T-helper 22 cell (primary cell): ENCODE measurements at regions not wholly inside any gene's neighbourhood (a gene's known extent, or its start where the extent isn't known, plus 50 kb on each side); places are given as distances from the start of the nearest gene placed in this dataset.
"Not testable (repeated sequence)": the region's sequence is repeated elsewhere in the genome, so short reads cannot be mapped to it uniquely, and the experiment has no call there.

Experiments used
- DNase-seq: peaks from one replicate; pipeline ENCODE4 v3.0.0-alpha.2; 2020; ENCODE audit warnings: low read depth

DNA sequence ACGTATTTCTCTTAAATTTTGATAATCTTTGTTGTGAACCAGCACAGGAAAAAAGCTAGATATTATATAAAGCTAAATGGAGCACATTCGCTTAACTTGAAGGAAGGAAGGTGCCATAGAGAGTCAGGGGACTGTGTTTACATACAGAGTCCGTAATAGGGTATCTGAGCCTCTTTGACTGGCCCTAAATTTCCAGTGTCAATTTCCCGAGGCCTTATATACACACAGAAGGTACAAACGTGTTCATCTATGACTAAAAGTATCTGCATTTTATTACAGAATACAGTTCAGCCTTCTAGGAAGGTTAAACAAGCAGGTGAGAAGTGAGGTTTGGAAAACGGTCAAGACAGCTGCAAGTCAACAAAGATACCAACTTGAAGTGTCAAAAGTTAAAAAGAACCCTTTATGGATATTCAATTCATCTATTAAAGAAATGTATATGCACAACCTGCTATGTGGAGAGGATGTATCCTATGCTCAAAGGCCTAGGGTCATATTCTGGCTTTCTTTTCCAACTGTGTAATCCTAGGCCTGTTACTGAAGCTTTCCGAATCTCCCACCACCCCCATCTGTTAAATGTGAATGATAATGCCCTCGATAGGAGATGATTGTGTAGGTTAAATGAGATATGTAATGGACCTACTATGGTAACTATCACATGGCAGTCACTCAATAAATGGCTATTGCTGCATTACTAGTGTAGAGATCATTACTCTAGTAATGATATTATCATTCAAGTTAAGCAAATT, 263.7 kb upstream of the MAF start:
- no peak for DNase-seq

DNA sequence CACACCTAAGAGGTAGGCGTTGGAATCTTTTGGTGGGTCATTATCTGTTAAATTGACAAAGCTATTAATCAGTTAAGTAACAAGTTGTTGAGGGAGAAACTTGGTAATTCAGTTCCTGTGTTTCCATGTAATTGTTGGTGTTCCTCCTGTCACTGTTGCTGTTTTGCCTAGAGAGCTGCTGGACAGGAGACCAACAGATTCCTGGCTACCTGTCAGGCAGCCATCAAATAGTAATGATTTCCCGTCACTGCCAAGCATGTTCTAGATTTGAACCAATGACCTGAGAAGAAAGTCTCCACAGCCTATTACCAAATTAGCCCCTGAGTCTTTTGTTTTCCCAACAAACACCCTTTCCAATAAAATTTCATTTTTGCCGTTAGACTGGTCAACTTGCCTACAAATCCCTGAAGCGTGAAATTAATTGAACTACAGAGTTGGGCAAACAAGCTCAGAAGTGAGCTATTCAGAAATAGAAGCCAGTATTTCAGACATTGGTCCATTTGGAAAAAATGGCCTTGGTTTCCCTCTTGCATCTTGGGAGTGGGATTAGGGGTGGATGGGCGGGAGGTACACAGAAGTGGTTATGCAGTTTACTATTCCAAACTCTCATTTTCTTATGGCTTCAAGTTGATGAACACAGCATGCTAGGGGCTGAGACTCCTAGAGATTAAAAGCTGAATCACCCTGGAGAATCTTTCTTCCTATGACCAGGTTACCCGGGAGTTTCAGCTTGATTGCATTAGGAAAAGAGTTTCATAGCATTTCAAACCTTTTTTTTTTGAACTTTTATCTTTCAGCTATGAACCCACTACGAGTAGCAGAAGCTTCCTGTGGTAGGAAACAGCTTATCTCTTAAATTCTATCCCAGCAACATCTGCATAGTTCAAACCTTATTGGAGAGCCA, 262.8 kb upstream of the MAF start:
- no peak for DNase-seq

DNA sequence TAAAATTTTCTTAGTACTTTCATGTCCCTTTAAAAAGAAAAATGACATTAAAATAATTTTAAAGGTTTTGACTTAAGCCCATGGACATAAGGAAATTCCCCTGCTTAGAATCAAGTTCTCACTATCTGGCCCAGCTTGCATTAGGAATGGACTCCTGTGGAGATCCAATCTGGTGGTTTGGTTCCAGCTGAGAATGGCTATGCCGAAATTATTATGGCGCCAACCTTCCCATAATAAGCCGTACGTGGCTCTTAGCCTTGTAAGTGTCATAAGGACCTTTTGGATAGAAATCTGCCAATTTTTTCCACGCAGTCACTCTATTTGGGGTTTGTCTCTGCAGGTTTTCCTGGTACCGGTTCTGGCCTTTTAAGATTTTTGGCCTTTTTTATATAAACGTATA, 262.1 kb upstream of the MAF start:
- DNase-seq: no peak

DNA sequence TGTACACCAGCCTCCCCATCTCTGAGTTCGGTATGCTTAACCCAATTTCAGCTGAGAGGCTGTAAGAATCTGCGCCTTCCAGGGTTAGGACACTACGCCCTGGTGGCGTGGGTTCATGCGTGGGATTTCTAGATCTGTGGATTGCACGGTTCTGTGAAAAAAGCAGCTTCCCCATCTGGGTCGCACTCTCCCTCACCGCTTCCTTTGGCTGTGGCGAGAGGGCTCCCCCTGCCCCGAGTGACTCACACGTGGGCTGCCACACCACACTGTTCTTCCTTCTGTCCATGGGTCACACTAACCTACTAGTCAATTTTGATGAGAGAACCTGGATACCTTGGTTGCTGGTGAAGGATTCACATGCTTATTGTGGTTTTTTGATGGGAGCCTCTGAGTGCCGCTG, 256.0 kb upstream of the MAF start:
- no peak for DNase-seq

DNA sequence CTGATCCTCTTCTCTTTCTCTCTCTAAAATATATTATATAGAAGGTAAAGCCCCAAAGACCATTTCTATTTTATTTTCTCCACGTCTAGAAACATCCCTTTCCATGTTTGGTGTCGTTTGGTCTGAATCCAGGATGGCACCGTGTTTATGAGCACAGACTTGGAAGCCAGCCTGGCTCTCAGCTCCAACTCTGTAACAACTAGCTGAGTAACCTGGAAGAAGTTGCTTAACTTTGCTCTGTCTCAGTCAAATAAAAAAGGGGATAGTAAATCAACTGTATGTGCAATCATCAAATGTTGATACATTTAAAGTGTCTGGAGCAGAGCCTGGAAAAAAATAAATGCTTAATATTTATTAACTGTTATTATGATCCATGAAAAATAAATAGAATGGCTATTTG, 249.8 kb upstream of the MAF start:
- DNase-seq: no peak

DNA sequence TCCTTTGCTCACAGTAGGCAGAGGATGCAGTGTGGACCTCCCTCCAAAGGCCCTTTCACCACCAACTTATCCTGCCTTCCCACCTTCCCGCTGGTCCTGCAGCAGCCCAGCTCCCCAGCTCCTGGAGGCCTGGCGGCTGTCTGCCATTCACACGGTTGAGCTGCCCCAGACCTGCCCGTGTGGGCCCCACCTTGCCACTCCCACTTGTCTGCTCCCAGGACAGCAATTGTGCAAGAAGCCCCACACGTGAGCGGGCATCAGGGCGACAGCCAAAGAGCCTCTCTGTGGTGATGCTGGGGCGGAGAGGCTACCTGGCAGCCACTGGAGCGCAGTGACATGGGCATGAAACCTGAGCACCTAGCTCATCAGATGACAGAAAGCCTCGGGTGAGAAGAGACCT, 248.6 kb upstream of the MAF start:
- DNase-seq: no peak

DNA sequence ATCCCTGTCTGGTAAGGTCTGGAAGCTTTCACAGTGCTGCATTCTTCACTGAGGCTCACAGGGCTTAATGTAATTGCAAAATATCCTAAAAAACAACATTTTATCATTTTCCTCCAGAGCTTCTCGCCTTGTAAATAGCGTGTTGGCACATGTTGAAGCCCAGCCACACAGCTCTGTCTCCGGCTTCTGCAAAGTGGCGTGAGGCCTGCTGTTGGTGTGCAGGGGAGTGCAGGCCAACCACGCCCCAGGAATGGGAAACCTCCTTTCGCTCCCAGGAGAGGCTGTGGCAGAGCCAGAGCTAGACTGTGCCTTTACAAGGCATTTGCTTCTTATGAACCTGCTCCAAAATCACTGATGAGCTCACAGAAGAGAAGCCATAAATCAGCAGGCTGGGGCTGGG, 248.2 kb upstream of the MAF start:
- no peak for DNase-seq

DNA sequence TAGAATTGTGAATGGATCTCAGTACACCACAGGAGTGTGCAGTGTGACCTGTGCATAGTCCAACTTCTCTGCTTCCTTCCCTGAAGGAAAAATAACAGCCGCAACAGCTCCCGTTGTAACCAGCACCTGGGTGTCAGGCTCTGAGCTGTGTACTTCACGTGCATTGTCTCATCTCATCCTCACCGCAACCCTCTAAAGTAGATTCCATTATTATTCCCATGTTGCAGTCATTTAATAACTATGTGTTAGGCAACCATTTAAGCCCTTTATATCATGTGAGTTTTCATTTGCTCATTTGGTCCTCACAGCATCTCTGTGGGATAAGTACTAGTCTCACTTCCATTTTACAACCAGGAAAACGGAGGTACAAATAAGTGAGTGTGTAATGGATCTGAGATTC, 247.0 kb upstream of the MAF start:
- DNase-seq: no peak

DNA sequence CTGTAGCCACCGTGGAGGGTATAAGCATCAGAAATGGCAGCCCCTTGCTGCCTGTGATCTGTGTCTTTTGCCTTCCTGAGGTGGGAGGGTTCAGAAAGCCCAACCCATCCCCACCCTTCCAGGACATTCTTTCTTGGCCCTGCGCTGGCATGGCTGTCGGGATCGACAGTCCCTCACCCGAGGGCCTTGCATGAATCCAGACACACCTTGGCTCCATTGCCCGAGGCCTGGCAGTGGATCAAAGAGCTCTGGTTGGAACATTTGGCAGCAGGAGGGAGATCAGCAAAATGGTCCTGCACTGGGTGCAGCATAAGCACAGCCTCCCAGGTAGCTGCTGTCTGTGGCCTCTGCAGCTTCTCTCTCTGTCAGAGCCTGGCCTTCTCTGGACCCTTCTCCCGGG, 246.6 kb upstream of the MAF start:
- DNase-seq: no peak

DNA sequence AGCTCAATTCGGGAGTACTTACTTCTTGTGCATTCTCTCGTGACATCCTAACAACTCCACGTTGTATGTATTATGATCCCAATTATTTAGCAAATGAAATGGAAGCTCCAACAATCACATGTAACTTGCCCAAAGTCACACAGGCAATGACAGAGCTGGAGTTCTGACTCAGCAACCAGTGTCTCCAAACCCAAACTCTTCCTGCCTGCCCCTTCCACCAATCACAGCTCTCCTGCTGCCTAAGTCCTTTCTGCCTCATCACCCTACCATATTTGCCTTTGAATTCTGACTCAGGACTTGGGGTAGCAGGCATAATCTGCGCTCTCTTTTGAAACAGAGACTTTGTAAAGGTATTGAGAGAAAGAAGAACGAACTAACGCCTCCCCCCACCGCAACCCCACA, 245.2 kb upstream of the MAF start:
- no peak for DNase-seq

DNA sequence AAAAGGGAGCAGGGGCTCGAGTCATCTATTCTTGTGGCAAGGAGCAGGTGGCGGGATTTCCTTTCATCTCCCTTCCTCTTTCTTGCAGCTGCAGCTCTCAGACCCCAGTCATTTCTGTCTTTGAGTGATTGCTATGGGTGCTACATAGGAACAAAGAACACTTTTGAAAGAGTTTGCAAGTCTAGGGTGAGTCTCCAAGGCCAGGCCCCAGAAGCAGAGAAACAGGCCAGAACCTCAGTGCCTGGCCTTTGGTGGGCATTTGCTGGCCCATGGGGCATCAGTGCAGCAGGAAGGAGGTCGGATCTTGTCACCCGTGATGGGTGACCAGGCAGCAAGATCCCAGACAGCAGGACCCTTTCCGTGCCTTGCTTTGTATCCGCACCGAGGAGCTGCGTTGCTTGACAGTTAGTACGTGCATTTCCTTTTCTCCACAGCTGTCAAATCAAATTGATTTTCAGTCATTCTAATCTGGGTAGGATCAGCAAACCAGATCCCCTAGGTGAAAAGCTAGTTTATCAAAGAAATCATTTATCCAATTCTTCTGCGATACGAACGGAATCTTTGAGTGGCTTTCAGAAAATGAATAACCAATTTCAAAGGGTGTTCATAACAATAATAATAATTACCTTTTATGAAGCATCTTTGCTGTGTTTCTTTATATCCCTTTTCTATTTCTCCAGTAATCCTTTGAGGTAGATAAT, 244.6 kb upstream of the MAF start:
- no peak for DNase-seq

DNA sequence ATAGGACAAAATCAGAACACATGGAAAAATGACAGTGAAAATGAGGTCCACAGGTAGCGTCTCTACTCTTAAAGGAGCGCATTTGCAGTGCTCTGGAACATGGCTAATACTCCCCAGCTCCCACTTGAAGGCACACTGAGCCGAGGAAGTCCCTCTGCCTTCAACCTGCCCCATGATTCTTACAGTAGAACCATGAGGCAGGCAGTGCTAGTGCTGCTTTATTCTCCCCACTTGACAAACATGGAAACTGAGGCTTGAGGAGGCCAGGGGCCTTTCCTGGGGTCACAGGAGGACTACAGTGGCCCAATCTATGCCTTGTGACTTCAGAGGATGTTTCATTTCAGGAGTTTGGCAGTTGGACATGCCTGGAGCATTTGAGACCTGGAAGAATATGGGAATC, 244.1 kb upstream of the MAF start:
- DNase-seq: no peak

DNA sequence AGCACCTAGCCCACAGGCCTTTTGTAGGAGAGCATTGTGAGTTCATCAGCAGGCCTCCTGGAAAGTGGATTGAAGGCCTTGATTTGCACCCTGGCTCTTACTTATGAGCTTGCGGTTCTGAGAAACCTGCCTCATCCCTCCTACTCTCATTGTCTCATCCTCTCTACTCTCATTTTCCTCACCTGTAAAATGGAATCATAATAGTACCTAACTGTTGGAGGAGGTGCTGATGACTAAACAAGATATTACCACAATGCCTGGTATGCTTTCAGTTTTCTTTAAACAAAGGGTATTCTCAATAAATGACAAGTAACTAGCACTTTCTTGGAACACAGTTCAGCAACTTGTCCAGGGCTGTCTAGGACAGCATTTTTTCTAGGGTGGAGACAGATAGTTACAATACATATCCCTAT, 243.1 kb upstream of the MAF start:
- DNase-seq: no peak

DNA sequence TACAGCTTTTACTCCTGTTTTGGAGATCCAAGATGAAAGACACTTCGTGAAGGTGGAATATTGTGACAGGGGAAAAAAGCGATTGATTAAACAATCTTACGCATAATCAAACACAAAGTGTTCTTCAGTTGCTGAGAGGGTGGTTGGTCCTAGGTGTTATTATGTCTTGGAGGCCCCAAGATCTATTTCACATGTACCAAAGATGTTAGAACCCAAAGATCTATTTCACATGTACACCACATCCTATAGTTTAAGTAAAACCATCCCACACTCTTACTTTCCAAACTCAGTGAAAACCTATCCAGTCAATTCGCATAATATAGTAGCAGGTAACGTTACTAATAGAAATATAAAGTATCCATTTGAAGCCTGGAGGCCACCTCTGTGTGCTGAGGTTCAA, 242.6 kb upstream of the MAF start:
- no peak for DNase-seq

DNA sequence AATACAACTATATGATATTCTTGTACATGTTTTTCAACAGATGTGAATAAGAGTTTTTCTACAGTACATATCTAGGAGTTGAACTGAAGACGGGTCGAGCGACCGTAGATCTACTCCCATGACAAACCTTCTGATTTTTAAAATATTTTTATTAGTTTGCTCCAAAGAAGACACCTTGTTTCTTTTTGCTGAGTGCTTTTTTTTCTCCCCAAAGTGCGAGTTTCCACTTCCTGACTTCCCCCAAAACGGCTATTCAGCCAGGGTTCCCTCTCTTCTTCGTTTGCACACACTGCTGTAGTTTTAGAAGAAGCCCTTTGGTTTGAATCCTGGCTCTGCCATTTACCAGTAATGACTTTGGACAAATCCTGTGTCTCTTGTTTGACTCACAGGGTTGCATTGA, 241.7 kb upstream of the MAF start:
- DNase-seq: no peak

DNA sequence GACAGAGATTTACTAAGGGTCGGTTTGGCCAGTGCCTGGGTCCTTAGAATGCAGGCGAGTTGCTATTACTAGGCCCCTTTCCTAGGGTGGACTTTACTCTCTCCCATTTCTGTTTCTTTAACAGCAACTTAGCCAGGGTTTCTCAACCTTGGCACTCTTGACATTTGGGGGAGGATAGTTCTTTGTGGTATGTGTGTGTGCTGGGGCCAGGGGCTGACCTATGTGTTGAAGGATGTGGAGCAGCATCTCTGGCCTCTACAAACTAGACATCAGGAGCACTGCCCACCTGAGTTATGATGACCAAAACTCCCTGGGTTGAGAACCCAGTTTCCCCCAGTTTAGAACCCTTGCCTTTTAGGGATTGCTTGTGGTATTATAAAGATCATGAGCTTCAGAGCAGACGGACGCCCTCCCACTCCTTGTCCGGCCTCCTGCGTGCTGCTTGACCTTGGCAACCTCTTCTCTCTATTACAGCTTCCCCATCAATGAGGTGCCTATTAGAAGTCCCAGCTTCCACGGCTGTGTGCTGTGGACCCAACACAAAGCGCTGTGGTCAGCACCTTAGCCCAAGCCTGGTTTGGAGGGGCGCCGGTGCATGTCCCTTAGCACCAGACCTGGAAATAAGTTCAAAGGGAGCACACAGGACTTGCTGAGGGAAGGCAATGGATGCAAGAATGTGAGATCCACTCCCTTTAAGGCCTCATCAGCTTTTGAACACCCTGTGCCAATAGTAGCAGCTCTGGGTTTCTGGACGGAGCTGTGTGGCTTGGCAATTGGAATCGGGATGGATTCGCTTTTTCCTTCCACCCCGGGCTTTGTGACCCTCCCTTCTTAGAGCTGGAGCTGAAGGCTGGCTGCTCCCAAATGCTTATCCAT, 239.2 kb upstream of the MAF start:
- DNase-seq: no peak

DNA sequence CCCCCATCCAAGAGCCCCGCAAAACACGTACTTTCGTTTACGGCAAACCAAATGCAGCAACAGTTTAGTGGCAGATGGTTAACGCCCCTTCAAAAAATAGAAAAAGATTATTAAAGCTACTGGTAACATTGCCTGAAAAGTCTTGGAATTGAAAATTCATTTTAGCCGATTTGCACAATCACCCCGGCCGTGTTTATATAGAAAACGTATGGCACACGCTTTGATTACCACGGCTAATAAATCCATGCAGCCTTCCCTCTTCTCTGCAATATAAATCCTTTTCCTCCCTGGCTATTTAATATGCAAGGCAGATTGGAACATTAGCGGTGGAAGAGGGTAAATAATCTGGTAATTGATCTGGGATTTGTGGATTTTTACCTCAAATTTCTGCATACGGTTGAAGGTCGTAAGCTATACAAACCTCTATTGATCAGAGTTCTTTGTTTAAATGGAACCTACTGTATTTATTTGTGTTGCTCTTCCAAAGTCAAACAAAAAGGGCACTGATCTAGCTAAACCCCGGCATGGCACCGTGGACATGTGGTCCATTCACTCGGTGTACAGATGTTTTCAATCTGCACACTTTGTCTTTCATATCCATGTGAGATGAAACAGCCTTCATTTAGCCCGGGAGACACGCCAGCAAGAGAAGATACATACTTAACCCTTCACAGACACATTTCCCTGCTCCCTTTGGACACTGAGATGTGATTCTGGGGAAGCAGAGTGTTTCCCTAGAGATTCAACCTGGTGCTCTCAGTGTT, 238.1 kb upstream of the MAF start:
- DNase-seq: no peak

DNA sequence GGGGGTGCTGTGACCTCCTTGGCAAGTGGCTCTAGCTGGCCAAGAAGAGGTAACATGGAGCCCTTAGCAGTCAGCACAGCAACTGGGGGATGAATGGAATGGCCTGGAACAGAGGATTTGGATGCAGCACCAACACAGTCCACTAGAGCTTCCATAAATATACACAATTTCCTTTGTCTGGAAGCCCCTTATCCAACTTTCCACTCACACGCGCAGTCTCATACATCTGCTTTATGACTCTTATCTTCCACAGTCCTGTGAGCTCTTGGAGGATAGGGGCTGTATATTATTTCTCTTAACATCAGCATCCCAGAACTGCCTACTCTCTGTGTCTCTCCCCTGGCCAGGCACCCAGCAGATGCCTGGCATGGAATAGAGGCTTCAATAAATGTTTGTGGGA, 235.6 kb upstream of the MAF start:
- no peak for DNase-seq

DNA sequence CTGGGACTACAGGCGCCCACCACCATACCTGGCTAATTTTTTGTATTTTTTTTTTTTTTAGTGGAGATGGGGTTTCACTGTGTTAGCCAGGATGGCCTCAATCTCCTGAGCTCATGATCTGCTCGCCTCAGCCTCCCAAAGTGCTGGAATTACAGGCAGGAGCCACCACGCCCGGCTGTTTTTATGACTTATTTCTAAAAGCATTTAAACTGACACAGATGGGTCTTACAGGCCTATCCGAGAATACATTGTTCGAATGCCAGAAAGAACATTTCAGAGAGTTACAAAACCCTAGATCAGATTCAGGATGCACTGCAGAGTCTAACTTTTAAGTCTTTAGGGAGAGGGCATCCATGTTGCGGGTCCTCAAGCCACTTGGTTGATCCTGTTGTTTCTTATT, 234.7 kb upstream of the MAF start:
- DNase-seq: no peak

DNA sequence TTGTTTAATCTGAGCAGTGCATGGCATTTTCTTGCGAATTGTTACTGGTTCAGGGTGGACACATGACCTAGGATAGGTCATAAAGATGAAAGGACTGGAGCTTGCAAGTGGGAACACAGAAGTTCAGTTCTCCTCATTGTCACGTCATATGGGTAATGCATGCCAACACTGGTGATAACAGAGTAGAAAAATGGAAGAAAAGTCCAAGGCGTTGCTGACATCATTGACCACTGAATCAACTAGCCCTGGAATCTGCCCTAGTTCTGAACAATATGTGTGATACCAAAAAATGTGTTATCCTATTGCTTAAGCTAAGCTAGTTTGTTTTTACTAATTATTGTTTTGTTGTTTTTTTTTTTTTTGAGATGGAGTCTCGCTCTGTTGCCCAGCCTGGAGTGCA, 234.2 kb upstream of the MAF start:
- DNase-seq: no peak

DNA sequence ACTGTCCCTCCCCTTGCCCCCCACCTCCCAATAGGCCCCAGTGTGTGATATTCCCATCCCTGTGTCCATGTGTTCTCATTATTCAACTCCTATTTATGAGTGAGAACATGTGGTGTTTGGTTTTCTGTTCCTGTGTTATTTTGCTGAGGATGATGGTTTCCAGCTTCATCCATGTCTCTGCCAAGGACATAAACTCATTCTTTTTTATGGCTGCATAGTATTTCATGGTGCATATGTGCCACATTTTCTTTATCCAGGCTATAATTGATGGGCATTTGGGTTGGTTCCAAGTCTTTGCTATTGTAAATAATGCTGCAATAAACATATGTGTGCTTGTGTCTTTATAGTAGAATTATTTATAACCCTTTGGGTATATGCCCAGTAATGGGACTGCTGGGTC, 233.5 kb upstream of the MAF start:
- DNase-seq: not testable (repeated sequence)
